Transverse colon (tissue), 4 donors: ENCODE measurements at regions not wholly inside any gene's neighbourhood (a gene's known extent, or its start where the extent isn't known, plus 50 kb on each side); places are given as distances from the start of the nearest gene placed in this dataset.

Experiments used
- DNase-seq: peaks from one replicate; pipeline ENCODE4 v3.0.0-alpha.2; 2019
- H3K27ac ChIP-seq, 4 donors: fragments of 200-600 bp; sonication (generic); 2 replicates each; pipeline ENCODE4 v1.5.1; 2016 to 2018; ENCODE audit warnings: inconsistent platforms in 4 of 4
- H3K27me3 ChIP-seq: fragments of 200-600 bp; sonication (generic); 2 replicates; pipeline ENCODE4 v1.5.1; 2017; ENCODE audit warnings: inconsistent platforms
- H3K36me3 ChIP-seq, 4 donors: fragments of 200-600 bp; sonication (generic); 2 replicates each; pipeline ENCODE4 v1.5.1; 2017 to 2019; ENCODE audit warnings: inconsistent platforms in 4 of 4
- H3K4me1 ChIP-seq, 4 donors: fragments of 200-600 bp; sonication (generic); 2 replicates each; pipeline ENCODE4 v1.5.1; 2017 to 2020; ENCODE audit warnings: inconsistent platforms in 4 of 4
- H3K4me3 ChIP-seq, 4 donors: fragments of 200-600 bp; sonication (generic); 1 replicate in 1 of 4; 2 replicates in 3 of 4; pipeline versions ENCODE4 v1.5.1 to v1.6.1; 2017 to 2019; ENCODE audit warnings: inconsistent platforms in 4 of 4
- H3K9me3 ChIP-seq, 2 donors: fragments of 200-600 bp; sonication (generic); 2 replicates each; pipeline ENCODE4 v1.5.1; 2017 to 2019; ENCODE audit warnings: inconsistent platforms in 2 of 2
- EP300 ChIP-seq: sonication (generic); formaldehyde crosslinking; IDR thresholded peaks from one replicate; pipeline ENCODE4 v1.6.1; 2017; ENCODE audit warnings: antibody characterized with exemption, low read depth
- POLR2A ChIP-seq: fragments of 450-650 bp; IDR thresholded peaks from one replicate; pipeline ENCODE4 v1.6.1; 2016; ENCODE audit warnings: antibody characterized with exemption, mild to moderate bottlenecking, moderate library complexity
- POLR2AphosphoS5 ChIP-seq, 3 donors: sonication (generic); formaldehyde crosslinking; IDR thresholded peaks; one replicate each; pipeline ENCODE4 v1.6.1; 2016; ENCODE audit warnings: antibody characterized with exemption in 3 of 3
- WGBS, 2 donors: methylation state at CpG; one replicate each; pipeline ENCODE4 v1.1.5; 2018; ENCODE audit warnings: low coverage in 1 of 2; 5-methylcytosine and 5-hydroxymethylcytosine counted together
- in situ Hi-C, 4 donors: fragments of 200-750 bp; cut with MboI; loops; one replicate each; pipeline versions ENCODE4 v1.15.0 to v1.15.1; 2017; ENCODE audit warnings: low sequenced_read_pairs in 3 of 4, low pct_ligation_motif_present in 1 of 4, low pct_unique_long_range_greater_than_20kb in 1 of 4
- intact Hi-C: fragments of 100-400 bp; cut with DNase I; formaldehyde crosslinking; loops from one replicate; pipeline ENCODE4 v1.15.1; 2023; ENCODE audit warnings: low total_unique reads
- TF ChIP-seq, protein P1 (sequence below), 5 experiments: fragments of 200-600 bp in 3 of 5; fragments of 450-650 bp in 2 of 5; sonication (generic) in 3 of 5; IDR thresholded peaks; 1 replicate in 2 of 5; 2 replicates in 3 of 5; pipeline ENCODE4 v1.5.1; 2016 to 2017; ENCODE audit warnings: antibody characterized with exemption in 5 of 5, inconsistent platforms in 3 of 5, mild to moderate bottlenecking in 2 of 5, moderate library complexity in 1 of 5

DNA sequence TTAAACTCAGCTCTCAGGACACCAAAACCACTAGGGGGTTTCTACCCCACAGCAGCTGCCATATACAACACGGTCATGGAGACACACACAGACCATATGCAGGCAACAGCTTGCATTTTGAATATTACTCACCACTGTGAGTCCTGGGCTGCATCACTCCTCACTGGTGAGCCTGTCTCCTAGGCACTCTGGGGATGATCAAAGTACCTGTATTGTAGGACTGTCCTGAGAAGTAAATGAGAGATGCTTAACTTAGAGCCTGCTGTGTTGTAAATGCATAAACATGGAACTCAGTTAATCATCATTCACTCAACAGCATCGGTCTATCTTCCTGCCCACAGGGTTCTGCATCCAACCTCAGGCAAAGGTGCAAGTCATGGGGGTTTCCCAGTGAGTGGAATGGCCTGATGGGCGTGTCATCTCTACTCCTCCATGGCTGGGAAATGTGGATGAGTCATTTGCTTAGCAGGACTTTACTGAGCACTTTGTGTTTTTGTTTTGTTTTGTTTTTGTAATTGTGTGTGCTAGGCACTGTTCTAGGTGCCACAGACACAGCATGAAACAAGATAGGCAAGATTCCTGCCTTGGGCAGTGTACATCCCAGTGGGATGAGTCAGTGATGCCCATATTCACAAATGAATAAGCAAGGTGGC, 1141.2 kb upstream of the TMEM132C start:
- Histone ChIP-seq H3K36me3 (no peaks in the 10 kb centered on the region), H3K27me3 (no peaks in the 10 kb centered on the region), H3K4me3 (no peak overlapping the region), H3K9me3 (no peaks in the 10 kb centered on the region), H3K4me1 (no peaks in the 10 kb centered on the region), H3K27ac (no peak overlapping the region)
- 53% methylated on average over 3 of the region's 3 CpGs; no CpG with 5 or more reads in 1 of the 2 donors for WGBS, 2 donors
- in situ Hi-C loops: no loop called here
- intact Hi-C loops: no loop called here
- no peak for TF ChIP-seq POLR2A
- TF ChIP-seq EP300: no peak
- TF ChIP-seq, protein P1, sequence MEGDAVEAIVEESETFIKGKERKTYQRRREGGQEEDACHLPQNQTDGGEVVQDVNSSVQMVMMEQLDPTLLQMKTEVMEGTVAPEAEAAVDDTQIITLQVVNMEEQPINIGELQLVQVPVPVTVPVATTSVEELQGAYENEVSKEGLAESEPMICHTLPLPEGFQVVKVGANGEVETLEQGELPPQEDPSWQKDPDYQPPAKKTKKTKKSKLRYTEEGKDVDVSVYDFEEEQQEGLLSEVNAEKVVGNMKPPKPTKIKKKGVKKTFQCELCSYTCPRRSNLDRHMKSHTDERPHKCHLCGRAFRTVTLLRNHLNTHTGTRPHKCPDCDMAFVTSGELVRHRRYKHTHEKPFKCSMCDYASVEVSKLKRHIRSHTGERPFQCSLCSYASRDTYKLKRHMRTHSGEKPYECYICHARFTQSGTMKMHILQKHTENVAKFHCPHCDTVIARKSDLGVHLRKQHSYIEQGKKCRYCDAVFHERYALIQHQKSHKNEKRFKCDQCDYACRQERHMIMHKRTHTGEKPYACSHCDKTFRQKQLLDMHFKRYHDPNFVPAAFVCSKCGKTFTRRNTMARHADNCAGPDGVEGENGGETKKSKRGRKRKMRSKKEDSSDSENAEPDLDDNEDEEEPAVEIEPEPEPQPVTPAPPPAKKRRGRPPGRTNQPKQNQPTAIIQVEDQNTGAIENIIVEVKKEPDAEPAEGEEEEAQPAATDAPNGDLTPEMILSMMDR (IDR thresholded peaks at IDR 0.05): no peak
- TF ChIP-seq POLR2AphosphoS5 (IDR thresholded peaks at IDR 0.05): no peak
- peak; percentile 14 for DNase-seq

DNA sequence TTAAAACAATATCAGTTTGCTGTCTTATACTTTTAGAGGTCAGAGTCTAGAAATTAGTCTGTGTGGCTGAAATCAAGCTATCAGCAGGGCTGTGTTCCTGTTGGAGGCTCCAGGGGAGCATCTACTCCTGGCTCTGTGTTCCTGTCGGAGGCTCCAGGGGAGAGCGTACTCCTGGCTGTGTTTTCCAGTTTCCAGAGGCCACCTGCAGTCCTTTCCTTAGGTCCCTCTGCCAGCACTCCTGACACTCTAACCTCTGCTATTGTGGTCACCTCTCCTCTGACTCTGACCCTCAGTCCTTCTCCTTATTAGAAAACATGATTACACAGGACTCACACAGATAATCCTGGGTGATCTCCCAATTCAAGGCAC, 1140.7 kb upstream of the TMEM132C start:
- TF ChIP-seq POLR2A (no peak), EP300 (no peak), POLR2AphosphoS5 (IDR thresholded peaks at IDR 0.05) (no peak)
- TF ChIP-seq, protein P1 (IDR thresholded peaks at IDR 0.05): no peak
- H3K27me3 ChIP-seq: no peaks in the 10 kb centered on the region
- intact Hi-C loops (no loop called here), in situ Hi-C loops (no loop called here)
- no peaks in the 10 kb centered on the region for H3K36me3 ChIP-seq
- whole genome bisulfite sequencing, 2 donors: 90% methylated on average over 2 of the region's 2 CpGs; no CpG with 5 or more reads in 1 of the 2 donors
- no peaks in the 10 kb centered on the region for H3K4me1 ChIP-seq
- H3K4me3 ChIP-seq: no peak overlapping the region
- H3K27ac ChIP-seq: no peak overlapping the region
- no peak for DNase-seq
- no peaks in the 10 kb centered on the region for H3K9me3 ChIP-seq

DNA sequence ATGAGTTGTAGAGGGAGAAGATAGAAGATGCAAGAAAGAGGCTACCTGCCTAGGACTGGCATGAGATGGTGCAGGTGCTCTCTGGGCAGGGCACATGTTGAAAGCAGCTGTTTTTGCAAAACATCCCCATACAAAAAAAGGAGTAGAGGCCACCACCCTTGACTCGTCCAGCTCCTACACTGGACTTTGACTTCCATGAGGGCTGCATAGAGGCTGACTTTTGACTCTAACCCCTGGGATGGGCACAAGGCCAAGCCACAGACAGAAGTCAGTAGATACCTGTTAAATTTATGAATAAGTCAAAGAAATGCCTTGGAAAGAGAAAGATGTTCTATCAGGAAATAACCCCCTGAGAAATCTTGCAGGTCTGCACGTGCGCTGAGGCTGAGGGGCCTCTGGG, 1139.1 kb upstream of the TMEM132C start:
- Histone ChIP-seq H3K4me3 (no peak overlapping the region), H3K9me3 (no peaks in the 10 kb centered on the region), H3K27me3 (no peaks in the 10 kb centered on the region), H3K27ac (no peak overlapping the region), H3K4me1 (no peaks in the 10 kb centered on the region), H3K36me3 (no peaks in the 10 kb centered on the region)
- in situ Hi-C loops (no loop called here), intact Hi-C loops (no loop called here)
- TF ChIP-seq POLR2A: no peak
- TF ChIP-seq, protein P1 (IDR thresholded peaks at IDR 0.05): no peak
- no peak for TF ChIP-seq POLR2AphosphoS5 (IDR thresholded peaks at IDR 0.05)
- TF ChIP-seq EP300: no peak
- no peak for DNase-seq
- WGBS, 2 donors: 40 to 63% methylated on average over 1 to 3 of the region's 3 CpGs

DNA sequence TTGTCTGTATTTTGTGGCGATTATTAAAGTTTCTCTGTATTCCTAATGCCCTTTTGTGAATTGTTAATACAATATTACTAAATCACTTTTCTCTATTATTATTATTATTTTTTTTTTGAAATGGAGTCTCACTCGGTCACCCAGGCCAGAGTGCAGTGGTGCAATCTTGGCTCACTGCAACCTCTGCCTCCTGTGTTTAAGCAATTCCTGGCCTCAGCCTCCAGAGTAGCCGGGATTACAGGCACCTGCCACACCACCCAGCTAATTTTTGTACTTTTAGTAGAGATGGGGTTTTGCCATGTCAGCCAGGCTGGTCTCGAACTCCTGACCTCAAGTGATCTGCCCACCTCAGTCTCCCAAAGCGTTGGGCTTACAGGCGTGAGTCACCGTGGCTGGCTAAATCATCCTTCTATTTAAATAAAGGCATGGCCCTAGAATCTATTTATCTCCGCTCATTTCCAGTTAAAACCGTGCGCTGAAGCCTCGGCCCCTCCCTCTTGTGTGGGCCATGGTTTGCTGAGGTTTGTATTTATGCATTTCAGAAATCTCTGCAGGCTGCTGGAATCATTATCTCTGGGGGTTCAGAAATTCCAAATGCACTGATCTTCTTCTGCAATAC, 1136.4 kb upstream of the TMEM132C start:
- no peaks in the 10 kb centered on the region for H3K27me3 ChIP-seq
- in situ Hi-C loops (no loop called here), intact Hi-C loops (no loop called here)
- no peak overlapping the region for H3K4me3 ChIP-seq
- H3K4me1 ChIP-seq: no peaks in the 10 kb centered on the region
- H3K36me3 ChIP-seq: no peaks in the 10 kb centered on the region
- no peak overlapping the region for H3K27ac ChIP-seq
- TF ChIP-seq EP300 (no peak), POLR2AphosphoS5 (IDR thresholded peaks at IDR 0.05) (no peak), POLR2A (no peak)
- TF ChIP-seq, protein P1 (IDR thresholded peaks at IDR 0.05): no peak
- DNase-seq: no peak
- no peaks in the 10 kb centered on the region for H3K9me3 ChIP-seq
- WGBS, 2 donors: 84 to 89% methylated on average over 4 to 11 of the region's 11 CpGs
